GM10248 (cell line): ENCODE measurements at regions not wholly inside any gene's neighbourhood (a gene's known extent, or its start where the extent isn't known, plus 50 kb on each side); places are given as distances from the start of the nearest gene placed in this dataset.

ENCODE experiments used
- CTCF ChIA-PET: fragments of 300-600 bp; sonication (Branson Sonifier 250); formaldehyde crosslinking; extraction: SDS; loops from one replicate; lab custom pipeline; 2021; ENCODE audit warnings: antibody characterized with exemption; lab: Yijun Ruan, JAX
- POLR2A ChIA-PET: fragments of 350-650 bp; sonication (Branson Sonifier 250); formaldehyde crosslinking; extraction: SDS; loops from one replicate; lab custom pipeline; 2020; ENCODE audit warnings: antibody characterized with exemption; lab: Yijun Ruan, JAX
- DNase-seq: peaks from one replicate; pipeline ENCODE4 v3.0.0; 2012; ENCODE audit errors: extremely low spot score
- CTCF ChIP-seq: IDR thresholded peaks from 2 replicates; pipeline ENCODE4 v1.5.1; 2012; ENCODE audit warnings: mild to moderate bottlenecking, low read depth; ENCODE audit errors: extremely low read depth, missing control alignments, control extremely low read depth

DNA sequence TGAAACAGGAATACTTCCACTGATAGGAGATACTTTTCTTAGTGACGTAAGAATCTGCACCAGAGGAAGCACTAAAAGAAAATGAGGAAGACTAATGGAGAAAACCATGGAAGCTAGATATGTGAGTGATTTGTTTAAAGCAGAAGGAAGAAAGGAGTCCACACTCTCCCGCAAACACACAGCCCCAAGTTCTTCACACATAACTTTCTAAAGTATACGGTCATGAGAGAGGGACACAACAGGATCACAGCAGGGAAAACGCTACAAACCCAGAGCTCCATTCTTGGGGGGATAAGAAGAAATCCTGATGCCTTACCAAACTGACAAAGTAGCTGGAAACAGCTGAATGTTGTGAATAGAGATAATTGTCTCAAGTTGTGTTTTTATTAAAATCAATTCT, 222.2 kb upstream of the TMEM161B start:
- TF ChIP-seq CTCF: no peak
- ChIA-PET CTCF (interaction anchor here (1.1 to 1.5 kb wide), 3 partner anchors 8 to 13 kb away, joined by 3 to 4 read pairs (median 3); no protein-coding TSS in a partner anchor), POLR2A (no interaction called here)

GRCh38 chr5:88489364-88489763, 220.7 kb upstream of the TMEM161B start:
- ChIA-PET POLR2A (no interaction called here), CTCF (interaction anchor here (1.4 to 1.5 kb wide), 2 partner anchors 15 to 19 kb away, joined by 4 to 5 read pairs; no protein-coding TSS in a partner anchor)

More for the DNA sequence above, 222.2 kb upstream of the TMEM161B start:
- DNase-seq: no peak

DNA sequence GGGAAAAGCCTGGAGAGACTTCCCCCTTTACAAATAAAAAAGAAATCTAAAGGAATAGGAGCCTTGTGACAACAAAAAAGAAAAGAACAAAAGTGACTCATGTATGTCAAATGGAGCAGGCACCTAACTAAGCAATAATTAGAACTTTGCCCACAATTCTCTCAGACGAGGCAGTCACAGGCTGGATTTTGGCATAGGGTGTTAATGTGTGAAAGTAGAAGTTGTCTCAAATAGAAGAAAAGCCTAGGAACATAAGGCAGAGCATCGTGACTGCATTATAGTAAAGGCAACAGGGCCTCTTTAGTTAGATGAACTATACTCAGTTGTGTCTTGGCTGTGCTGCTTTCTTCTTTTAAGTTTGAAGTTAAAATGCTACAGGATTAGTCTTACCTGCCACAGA, 219.9 kb upstream of the TMEM161B start:
- TF ChIP-seq CTCF: no peak
- ChIA-PET CTCF (no interaction called here), POLR2A (no interaction called here)
- DNase-seq: no peak

More at GRCh38 chr5:88489364-88489763, 220.7 kb upstream of the TMEM161B start:
- no peak for TF ChIP-seq CTCF
- no peak for DNase-seq

DNA sequence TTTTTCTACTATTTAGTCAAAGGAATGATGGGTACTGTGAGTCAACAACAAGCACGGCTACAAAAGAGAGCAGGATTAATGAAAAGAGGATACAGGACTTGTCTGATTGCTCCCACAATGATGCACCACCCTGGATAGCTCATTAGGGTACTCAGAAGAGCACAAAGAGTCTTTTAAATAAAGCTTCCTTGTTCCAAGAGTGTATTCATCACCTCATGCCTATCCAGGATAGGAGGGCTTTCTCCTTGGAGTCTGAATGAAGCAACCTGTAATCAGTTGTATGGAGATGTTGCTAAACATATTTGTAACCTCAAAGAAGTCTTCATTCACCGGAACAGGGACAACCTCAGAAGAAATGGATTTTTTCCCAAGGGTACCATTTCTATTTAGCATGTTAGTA, 219.5 kb upstream of the TMEM161B start:
- CTCF ChIA-PET: no interaction called here
- POLR2A ChIA-PET: no interaction called here
- TF ChIP-seq CTCF: no peak
- no peak for DNase-seq

- DNase-seq: no peak
- TF ChIP-seq CTCF: no peak
- ChIA-PET POLR2A (no interaction called here), CTCF (no interaction called here)
These were observed 218.4 kb upstream of the TMEM161B start for GRCh38 chr5:88487066-88487465.

DNA sequence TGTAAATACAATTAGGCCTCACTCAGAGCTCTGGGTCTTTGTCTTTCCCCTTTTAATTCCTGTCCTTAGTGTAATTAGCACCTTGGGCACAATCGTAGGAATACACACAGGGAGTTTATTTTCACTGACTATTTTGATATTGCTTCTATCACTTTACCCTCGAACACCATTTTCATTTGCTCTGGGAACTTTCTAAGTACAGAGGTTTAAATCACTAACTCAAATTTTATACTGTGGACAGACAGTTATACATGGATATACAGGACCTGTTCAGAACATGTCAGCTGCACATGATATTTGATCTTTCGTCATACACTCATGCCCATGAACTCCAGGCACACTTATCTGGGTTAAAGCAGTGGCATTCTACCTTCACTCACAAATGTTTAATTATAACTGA, 217.8 kb upstream of the TMEM161B start:
- ChIA-PET POLR2A (no interaction called here), CTCF (interaction anchor here (1.7 kb wide), 1 partner anchor 10 kb away, joined by 6 read pairs; no protein-coding TSS in a partner anchor)
- TF ChIP-seq CTCF: no peak
- DNase-seq: no peak
